ENCODE measurements at regions not wholly inside any gene's neighbourhood (a gene's known extent, or its start where the extent isn't known, plus 50 kb on each side); places are given as distances from the start of the nearest gene placed in this dataset.

GRCh38 chr1:184214128-184214527, 162.6 kb downstream of the TSEN15 start:
- no peaks in the 10 kb centered on the region for H3K9me3 ChIP-seq (ENCODE audit: low read length)
- no peaks in the 10 kb centered on the region for H4K20me1 ChIP-seq (ENCODE audit: insufficient read depth)
- TF ChIP-seq, protein P1, sequence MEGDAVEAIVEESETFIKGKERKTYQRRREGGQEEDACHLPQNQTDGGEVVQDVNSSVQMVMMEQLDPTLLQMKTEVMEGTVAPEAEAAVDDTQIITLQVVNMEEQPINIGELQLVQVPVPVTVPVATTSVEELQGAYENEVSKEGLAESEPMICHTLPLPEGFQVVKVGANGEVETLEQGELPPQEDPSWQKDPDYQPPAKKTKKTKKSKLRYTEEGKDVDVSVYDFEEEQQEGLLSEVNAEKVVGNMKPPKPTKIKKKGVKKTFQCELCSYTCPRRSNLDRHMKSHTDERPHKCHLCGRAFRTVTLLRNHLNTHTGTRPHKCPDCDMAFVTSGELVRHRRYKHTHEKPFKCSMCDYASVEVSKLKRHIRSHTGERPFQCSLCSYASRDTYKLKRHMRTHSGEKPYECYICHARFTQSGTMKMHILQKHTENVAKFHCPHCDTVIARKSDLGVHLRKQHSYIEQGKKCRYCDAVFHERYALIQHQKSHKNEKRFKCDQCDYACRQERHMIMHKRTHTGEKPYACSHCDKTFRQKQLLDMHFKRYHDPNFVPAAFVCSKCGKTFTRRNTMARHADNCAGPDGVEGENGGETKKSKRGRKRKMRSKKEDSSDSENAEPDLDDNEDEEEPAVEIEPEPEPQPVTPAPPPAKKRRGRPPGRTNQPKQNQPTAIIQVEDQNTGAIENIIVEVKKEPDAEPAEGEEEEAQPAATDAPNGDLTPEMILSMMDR (IDR thresholded peaks at IDR 0.05; ENCODE audit: poor library complexity, severe bottlenecking) = no peak
- TF ChIP-seq TAF1 (IDR thresholded peaks at IDR 0.05; ENCODE audit: low read depth) = no peak
- H3K27me3 ChIP-seq (ENCODE audit: insufficient read depth, low read depth, low read length) = no peaks in the 10 kb centered on the region
- no peaks in the 10 kb centered on the region for H3K79me2 ChIP-seq (replicated peaks; ENCODE audit: insufficient read depth, low read length)
- H3K27ac ChIP-seq (ENCODE audit: low read length) = no peak overlapping the region
- no peak overlapping the region for H3K9ac ChIP-seq (ENCODE audit: low read length)
- no peak overlapping the region for H3K4me3 ChIP-seq (ENCODE audit: low read length)
- no peak overlapping the region for H3K4me2 ChIP-seq (ENCODE audit: low read length)
- no peaks in the 10 kb centered on the region for H3K9me2 ChIP-seq (ENCODE audit: insufficient read depth, low read length)
- H2AFZ ChIP-seq (ENCODE audit: low read depth, low read length) = no peak overlapping the region
- H3K36me3 ChIP-seq (ENCODE audit: insufficient read depth, low read length) = no peaks in the 10 kb centered on the region
- H3F3A ChIP-seq (ENCODE audit: insufficient read depth, low read length, poor library complexity, severe bottlenecking) = no peaks in the 10 kb centered on the region

DNA sequence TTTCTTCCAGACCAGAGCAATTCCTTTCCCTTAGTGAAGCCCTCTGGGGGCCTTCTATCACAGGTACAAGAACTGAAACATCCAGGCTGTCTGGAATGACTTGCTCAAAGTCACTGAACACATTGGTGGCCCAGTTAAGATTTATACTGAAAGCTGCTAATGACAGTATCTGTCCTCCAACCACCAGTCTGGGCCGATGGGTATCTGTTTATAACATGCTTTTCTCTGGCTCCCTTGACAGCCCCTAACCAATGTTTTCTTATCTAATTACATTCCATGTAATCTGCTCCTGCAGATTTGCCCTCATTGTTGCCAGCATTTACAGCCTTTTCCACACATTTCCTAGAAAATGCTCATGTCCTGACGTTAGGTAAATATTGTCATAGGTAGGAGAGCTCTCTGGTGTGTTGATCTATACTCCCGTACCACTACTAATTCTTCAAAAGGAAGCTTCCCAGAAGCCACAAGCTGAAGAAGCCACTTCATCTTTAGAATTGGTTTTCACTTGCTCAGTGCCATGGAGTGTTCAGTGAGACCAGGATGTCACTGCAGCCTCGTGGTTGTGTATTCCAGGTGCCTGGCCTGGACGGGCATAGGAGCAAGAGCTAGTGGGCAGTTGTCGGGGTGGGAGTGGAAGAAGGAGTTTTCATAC, 163.9 kb downstream of the TSEN15 start:
- H3K27me3 ChIP-seq (ENCODE audit: insufficient read depth, low read depth, low read length) = no peaks in the 10 kb centered on the region
- TF ChIP-seq, protein P2, sequence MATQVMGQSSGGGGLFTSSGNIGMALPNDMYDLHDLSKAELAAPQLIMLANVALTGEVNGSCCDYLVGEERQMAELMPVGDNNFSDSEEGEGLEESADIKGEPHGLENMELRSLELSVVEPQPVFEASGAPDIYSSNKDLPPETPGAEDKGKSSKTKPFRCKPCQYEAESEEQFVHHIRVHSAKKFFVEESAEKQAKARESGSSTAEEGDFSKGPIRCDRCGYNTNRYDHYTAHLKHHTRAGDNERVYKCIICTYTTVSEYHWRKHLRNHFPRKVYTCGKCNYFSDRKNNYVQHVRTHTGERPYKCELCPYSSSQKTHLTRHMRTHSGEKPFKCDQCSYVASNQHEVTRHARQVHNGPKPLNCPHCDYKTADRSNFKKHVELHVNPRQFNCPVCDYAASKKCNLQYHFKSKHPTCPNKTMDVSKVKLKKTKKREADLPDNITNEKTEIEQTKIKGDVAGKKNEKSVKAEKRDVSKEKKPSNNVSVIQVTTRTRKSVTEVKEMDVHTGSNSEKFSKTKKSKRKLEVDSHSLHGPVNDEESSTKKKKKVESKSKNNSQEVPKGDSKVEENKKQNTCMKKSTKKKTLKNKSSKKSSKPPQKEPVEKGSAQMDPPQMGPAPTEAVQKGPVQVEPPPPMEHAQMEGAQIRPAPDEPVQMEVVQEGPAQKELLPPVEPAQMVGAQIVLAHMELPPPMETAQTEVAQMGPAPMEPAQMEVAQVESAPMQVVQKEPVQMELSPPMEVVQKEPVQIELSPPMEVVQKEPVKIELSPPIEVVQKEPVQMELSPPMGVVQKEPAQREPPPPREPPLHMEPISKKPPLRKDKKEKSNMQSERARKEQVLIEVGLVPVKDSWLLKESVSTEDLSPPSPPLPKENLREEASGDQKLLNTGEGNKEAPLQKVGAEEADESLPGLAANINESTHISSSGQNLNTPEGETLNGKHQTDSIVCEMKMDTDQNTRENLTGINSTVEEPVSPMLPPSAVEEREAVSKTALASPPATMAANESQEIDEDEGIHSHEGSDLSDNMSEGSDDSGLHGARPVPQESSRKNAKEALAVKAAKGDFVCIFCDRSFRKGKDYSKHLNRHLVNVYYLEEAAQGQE (IDR thresholded peaks at IDR 0.05; ENCODE audit: borderline replicate concordance) = no peak
- TF ChIP-seq SMC3 (conservative IDR thresholded peaks at IDR 0.05; ENCODE audit: poor library complexity) (no peak), TAF1 (IDR thresholded peaks at IDR 0.05; ENCODE audit: low read depth) (no peak), RAD21 (conservative IDR thresholded peaks at IDR 0.05) (no peak), EP300 (conservative IDR thresholded peaks at IDR 0.05; ENCODE audit: poor library complexity, severe bottlenecking) (no peak), MXI1 (conservative IDR thresholded peaks at IDR 0.05; ENCODE audit: poor library complexity, severe bottlenecking) (no peak), POLR2AphosphoS5 (IDR thresholded peaks at IDR 0.05) (no peak), EZH2 (IDR thresholded peaks at IDR 0.05; ENCODE audit: borderline replicate concordance, insufficient read depth, low read length, poor library complexity, severe bottlenecking) (no peak)
- TF ChIP-seq, protein P1 (IDR thresholded peaks at IDR 0.05; ENCODE audit: poor library complexity, severe bottlenecking) = no peak

More for the DNA sequence above, 163.9 kb downstream of the TSEN15 start:
- H3K9me2 ChIP-seq (ENCODE audit: insufficient read depth, low read length) = no peaks in the 10 kb centered on the region
- no peak overlapping the region for H2AFZ ChIP-seq (ENCODE audit: low read depth, low read length)
- H3K36me3 ChIP-seq (ENCODE audit: insufficient read depth, low read length) = no peaks in the 10 kb centered on the region
- H3K4me2 ChIP-seq (ENCODE audit: low read length) = no peak overlapping the region
- H3K9ac ChIP-seq (ENCODE audit: low read length) = no peak overlapping the region
- no peak overlapping the region for H3K27ac ChIP-seq (ENCODE audit: low read length)
- H3F3A ChIP-seq (ENCODE audit: insufficient read depth, low read length, poor library complexity, severe bottlenecking) = no peaks in the 10 kb centered on the region
- no peaks in the 10 kb centered on the region for H4K20me1 ChIP-seq (ENCODE audit: insufficient read depth)
- H3K9me3 ChIP-seq (ENCODE audit: low read length) = no peaks in the 10 kb centered on the region
- no peak overlapping the region for H3K4me3 ChIP-seq (ENCODE audit: low read length)
- no peaks in the 10 kb centered on the region for H3K79me2 ChIP-seq (replicated peaks; ENCODE audit: insufficient read depth, low read length)

All from neural cell (in vitro differentiated cells).